ENCODE measurements at regions not wholly inside any gene's neighbourhood (a gene's known extent, or its start where the extent isn't known, plus 50 kb on each side); places are given as distances from the start of the nearest gene placed in this dataset.

DNA sequence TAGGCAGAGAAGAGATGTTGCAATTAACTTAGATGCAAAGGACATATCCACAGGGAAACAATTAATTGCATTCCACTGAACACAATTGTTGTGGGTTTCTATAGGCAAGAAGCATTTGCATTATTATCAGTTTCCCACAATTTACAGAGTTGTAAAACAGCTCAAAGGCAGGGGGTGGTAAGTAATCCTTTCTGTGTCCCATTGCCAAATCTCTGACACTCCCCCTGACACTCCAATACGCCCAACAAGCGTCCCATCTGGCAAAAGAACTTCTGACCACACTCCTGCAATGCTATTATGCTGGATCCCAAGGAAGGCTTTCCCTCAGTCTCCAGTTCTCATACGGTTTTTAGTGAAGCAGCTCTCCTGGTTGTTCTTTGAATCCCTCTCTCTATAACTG is 179.8 kb downstream of the CXCL12 start:
- TF ChIP-seq, protein P1, sequence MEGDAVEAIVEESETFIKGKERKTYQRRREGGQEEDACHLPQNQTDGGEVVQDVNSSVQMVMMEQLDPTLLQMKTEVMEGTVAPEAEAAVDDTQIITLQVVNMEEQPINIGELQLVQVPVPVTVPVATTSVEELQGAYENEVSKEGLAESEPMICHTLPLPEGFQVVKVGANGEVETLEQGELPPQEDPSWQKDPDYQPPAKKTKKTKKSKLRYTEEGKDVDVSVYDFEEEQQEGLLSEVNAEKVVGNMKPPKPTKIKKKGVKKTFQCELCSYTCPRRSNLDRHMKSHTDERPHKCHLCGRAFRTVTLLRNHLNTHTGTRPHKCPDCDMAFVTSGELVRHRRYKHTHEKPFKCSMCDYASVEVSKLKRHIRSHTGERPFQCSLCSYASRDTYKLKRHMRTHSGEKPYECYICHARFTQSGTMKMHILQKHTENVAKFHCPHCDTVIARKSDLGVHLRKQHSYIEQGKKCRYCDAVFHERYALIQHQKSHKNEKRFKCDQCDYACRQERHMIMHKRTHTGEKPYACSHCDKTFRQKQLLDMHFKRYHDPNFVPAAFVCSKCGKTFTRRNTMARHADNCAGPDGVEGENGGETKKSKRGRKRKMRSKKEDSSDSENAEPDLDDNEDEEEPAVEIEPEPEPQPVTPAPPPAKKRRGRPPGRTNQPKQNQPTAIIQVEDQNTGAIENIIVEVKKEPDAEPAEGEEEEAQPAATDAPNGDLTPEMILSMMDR (IDR thresholded peaks at IDR 0.05): no peak
- TF ChIP-seq POLR2A (IDR thresholded peaks at IDR 0.05): no peak
